ENCODE measurements at regions not wholly inside any gene's neighbourhood (a gene's known extent, or its start where the extent isn't known, plus 50 kb on each side); places are given as distances from the start of the nearest gene placed in this dataset.
A peak's percentile ranks its signal among the peaks of the same experiment; 100 is the strongest.

DNA sequence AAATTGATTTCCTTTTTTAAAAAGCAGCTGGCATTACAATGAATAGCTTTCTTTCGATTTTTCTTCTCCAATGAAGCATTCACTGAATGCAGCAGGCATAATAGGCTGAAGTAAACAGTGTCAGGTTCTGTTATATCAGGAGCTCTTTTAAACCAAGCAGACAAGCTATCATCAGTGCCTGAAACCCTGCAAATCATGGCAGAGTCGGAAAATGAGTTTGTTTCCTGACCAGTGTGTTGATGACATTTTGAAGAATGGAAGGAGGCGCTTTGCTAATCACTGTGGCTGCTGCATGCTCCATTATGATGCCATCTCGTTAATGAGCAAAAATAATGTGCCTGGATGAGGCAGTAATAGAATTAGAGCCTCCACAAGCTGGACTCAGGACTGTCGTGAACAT lies 284.5 kb downstream of the ZNF608 start:
- no peak overlapping the region for H3K4me2 ChIP-seq (ENCODE audit: low read length)

DNA sequence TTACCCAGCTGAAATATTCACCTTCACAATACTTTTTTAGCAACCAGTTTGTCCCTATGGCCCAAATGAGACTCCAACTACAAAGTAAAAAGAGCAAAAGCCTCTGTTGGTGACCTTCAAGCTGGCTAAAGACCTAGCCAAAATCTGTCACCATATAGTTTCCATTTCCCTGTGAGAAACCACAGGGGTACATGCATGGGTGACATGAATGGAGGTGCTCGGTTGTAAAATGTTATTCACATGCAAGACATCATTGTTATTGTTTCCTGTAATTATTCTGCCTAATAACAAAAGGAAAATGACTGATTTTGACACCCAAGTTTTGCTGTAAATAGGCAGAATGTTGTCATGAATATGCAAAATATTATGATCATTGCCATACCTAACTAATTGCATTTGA lies 285.3 kb downstream of the ZNF608 start:
- H3K9me3 ChIP-seq (replicated peaks; ENCODE audit: low read length): peaks cover 15% of the 10 kb centered on the region
- no peaks in the 10 kb centered on the region for H3K4me1 ChIP-seq (ENCODE audit: control insufficient read depth, insufficient read depth, low read length)
- no peak overlapping the region for H3K9ac ChIP-seq (ENCODE audit: low read depth, low read length)
- H3K4me3 ChIP-seq (ENCODE audit: low read length): no peak overlapping the region
- H3K4me2 ChIP-seq (ENCODE audit: low read length): no peak overlapping the region
- H3K27me3 ChIP-seq (ENCODE audit: control insufficient read depth, insufficient read depth, low read length): no peaks in the 10 kb centered on the region
- H3K36me3 ChIP-seq (ENCODE audit: insufficient read depth, low read length): no peaks in the 10 kb centered on the region

More for the DNA sequence above, 284.5 kb downstream of the ZNF608 start:
- H3K9me3 ChIP-seq (replicated peaks; ENCODE audit: low read length): peaks cover 15% of the 10 kb centered on the region
- H3K9ac ChIP-seq (ENCODE audit: low read depth, low read length): no peak overlapping the region
- H3K27me3 ChIP-seq (ENCODE audit: control insufficient read depth, insufficient read depth, low read length): no peaks in the 10 kb centered on the region
- H3K4me1 ChIP-seq (ENCODE audit: control insufficient read depth, insufficient read depth, low read length): no peaks in the 10 kb centered on the region
- H3K36me3 ChIP-seq (ENCODE audit: insufficient read depth, low read length): no peaks in the 10 kb centered on the region
- no peak overlapping the region for H3K4me3 ChIP-seq (ENCODE audit: low read length)

DNA sequence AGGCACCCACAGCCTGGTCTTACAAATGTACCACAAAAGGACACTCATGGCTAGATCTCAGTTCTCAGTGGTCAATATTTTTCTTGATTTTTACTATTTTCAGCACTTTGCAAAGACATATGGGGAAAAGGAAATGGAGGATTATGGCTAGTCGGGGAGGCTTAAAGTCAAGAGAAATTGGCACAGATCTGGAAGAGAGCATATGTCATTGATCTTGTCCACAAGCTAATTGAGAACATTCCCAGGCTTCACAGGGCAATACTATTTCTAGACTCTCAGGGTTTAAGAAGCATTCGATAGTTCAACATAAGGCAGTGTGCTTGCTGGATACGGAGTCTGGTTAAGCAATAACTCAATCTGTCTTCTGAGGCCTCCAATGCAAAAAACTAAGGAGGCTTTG lies 285.8 kb downstream of the ZNF608 start:
- H3K36me3 ChIP-seq (ENCODE audit: insufficient read depth, low read length): no peaks in the 10 kb centered on the region
- H3K4me3 ChIP-seq (ENCODE audit: low read length): no peak overlapping the region
- no peaks in the 10 kb centered on the region for H3K4me1 ChIP-seq (ENCODE audit: control insufficient read depth, insufficient read depth, low read length)
- H3K9ac ChIP-seq (ENCODE audit: low read depth, low read length): no peak overlapping the region
- H3K27me3 ChIP-seq (ENCODE audit: control insufficient read depth, insufficient read depth, low read length): no peaks in the 10 kb centered on the region
- peaks cover 15% of the 10 kb centered on the region for H3K9me3 ChIP-seq (replicated peaks; ENCODE audit: low read length)
- no peak overlapping the region for H3K4me2 ChIP-seq (ENCODE audit: low read length)

DNA sequence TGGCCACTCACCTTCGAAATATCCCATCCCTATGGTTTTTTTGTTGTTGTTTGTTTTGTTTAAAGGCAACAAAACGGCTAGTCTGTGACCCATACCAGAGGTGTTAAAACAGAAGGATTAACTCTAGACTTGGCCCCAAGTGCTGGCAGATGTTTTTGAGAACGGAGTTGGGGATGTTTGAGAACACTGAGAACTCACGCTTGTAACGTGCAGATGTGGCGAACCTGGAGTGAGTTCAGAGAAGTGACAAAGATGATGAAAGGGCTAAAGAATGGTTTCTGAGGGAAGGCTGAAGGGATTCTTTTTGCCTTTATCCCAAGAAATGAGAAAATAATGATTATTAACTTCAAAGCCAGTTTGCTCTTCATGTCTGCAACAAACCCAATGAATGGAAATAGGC lies 286.5 kb downstream of the ZNF608 start:
- no peaks in the 10 kb centered on the region for H3K36me3 ChIP-seq (ENCODE audit: insufficient read depth, low read length)
- H3K4me2 ChIP-seq (ENCODE audit: low read length): no peak overlapping the region
- H3K27me3 ChIP-seq (ENCODE audit: control insufficient read depth, insufficient read depth, low read length): no peaks in the 10 kb centered on the region
- peaks cover 15% of the 10 kb centered on the region for H3K9me3 ChIP-seq (replicated peaks; ENCODE audit: low read length)
- no peak overlapping the region for H3K9ac ChIP-seq (ENCODE audit: low read depth, low read length)
- H3K4me1 ChIP-seq (ENCODE audit: control insufficient read depth, insufficient read depth, low read length): no peaks in the 10 kb centered on the region
- no peak overlapping the region for H3K4me3 ChIP-seq (ENCODE audit: low read length)

DNA sequence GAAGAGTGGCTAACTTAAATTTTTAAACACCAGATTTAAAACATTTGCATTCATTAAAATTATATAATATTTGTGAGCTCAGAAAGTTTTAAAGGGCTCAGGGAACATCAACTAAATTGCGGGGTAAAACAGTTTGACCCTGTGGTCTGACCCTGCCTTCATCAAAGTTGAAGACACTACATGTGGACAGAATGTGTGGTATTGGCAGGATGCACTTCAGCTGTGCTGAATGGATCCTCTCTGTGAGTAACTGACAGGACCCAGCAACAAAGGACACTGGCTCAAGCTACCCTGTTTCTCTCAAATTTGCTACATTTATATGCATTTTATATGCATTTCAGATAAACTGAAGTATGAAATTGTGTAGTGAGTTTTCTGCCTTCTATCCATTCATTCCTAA lies 288.5 kb downstream of the ZNF608 start:
- no peaks in the 10 kb centered on the region for H3K27me3 ChIP-seq (ENCODE audit: control insufficient read depth, insufficient read depth, low read length)
- H3K4me1 ChIP-seq (ENCODE audit: control insufficient read depth, insufficient read depth, low read length): peaks cover 9% of the 10 kb centered on the region
- peaks cover 15% of the 10 kb centered on the region for H3K9me3 ChIP-seq (replicated peaks; ENCODE audit: low read length)
- H3K36me3 ChIP-seq (ENCODE audit: insufficient read depth, low read length): no peaks in the 10 kb centered on the region
- H3K4me3 ChIP-seq (ENCODE audit: low read length): no peak overlapping the region
- H3K4me2 ChIP-seq (ENCODE audit: low read length): no peak overlapping the region
- no peak overlapping the region for H3K9ac ChIP-seq (ENCODE audit: low read depth, low read length)

DNA sequence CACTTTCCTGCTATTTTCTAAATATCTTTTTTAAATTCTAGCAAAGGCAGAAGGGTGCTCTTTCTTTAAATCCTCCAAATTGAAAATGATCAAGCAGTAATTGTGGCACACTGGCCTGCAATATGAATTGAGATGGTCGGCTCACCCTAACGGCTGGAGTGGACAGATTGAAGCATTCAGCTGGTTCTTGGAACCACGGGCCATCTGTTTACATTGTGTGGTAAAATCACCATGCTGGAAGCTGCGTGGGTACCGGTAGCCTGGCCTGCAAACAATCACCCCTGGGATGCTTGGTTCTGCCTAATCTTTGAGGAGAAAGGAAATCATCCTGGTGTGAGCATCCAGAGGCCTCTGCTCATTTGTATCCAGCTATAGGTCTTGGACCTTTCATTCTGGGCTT lies 289.3 kb downstream of the ZNF608 start:
- Histone ChIP-seq H3K9me3 (replicated peaks; ENCODE audit: low read length) (peaks cover 15% of the 10 kb centered on the region), H3K27me3 (ENCODE audit: control insufficient read depth, insufficient read depth, low read length) (no peaks in the 10 kb centered on the region), H3K4me1 (ENCODE audit: control insufficient read depth, insufficient read depth, low read length) (peaks cover 15% of the 10 kb centered on the region), H3K4me3 (ENCODE audit: low read length) (no peak overlapping the region), H3K36me3 (ENCODE audit: insufficient read depth, low read length) (no peaks in the 10 kb centered on the region), H3K4me2 (ENCODE audit: low read length) (no peak overlapping the region), H3K9ac (ENCODE audit: low read depth, low read length) (no peak overlapping the region)

DNA sequence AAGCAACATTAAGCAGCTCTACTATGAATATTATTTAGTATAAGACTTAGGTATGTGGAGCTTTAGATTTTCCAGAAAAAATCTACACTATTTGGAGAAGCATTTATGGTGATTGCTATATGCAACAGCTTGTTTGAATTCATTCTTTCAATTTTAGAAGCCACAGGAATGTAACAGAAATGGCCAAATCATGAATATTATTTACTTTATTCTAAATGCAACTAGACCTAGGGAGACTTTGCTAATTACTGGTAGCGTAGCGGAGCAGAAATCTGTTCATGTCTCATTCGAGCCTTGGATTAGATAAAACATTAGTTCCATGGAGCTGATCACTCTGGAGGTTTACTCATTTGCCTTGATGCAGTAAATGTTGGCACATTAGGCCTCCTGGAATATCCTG lies 290.2 kb downstream of the ZNF608 start:
- peaks cover 15% of the 10 kb centered on the region for H3K4me1 ChIP-seq (ENCODE audit: control insufficient read depth, insufficient read depth, low read length)
- no peak overlapping the region for H3K9ac ChIP-seq (ENCODE audit: low read depth, low read length)
- H3K4me2 ChIP-seq (ENCODE audit: low read length): no peak overlapping the region
- H3K4me3 ChIP-seq (ENCODE audit: low read length): no peak overlapping the region
- H3K27me3 ChIP-seq (ENCODE audit: control insufficient read depth, insufficient read depth, low read length): no peaks in the 10 kb centered on the region
- H3K36me3 ChIP-seq (ENCODE audit: insufficient read depth, low read length): no peaks in the 10 kb centered on the region
- peaks cover 15% of the 10 kb centered on the region for H3K9me3 ChIP-seq (replicated peaks; ENCODE audit: low read length)

DNA sequence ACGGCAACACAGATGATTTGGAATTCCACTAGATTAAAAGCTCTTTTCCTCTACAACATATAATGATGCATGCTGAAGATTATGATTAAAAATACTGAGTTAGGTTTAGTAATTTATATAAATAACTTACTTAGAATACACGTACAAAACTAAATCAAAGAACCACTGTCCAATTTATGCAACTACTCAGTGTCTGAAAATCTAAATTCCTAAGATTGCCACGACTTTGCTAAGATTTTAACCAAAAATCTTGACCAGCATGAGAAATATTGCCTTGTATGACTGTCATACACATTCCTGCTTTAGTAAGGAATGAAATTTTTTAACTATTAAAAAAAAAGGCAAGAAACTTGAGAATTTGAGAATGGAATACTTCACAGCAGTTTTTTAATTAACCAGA lies 292.4 kb downstream of the ZNF608 start:
- no peaks in the 10 kb centered on the region for H3K36me3 ChIP-seq (ENCODE audit: insufficient read depth, low read length)
- H3K27me3 ChIP-seq (ENCODE audit: control insufficient read depth, insufficient read depth, low read length): no peaks in the 10 kb centered on the region
- H3K4me2 ChIP-seq (ENCODE audit: low read length): peak overlapping the region; percentile 7
- H3K4me1 ChIP-seq (ENCODE audit: control insufficient read depth, insufficient read depth, low read length): peaks cover 15% of the 10 kb centered on the region
- H3K4me3 ChIP-seq (ENCODE audit: low read length): no peak overlapping the region
- H3K9me3 ChIP-seq (replicated peaks; ENCODE audit: low read length): peaks cover 3% of the 10 kb centered on the region
- peak overlapping the region; percentile 6 for H3K9ac ChIP-seq (ENCODE audit: low read depth, low read length)

DNA sequence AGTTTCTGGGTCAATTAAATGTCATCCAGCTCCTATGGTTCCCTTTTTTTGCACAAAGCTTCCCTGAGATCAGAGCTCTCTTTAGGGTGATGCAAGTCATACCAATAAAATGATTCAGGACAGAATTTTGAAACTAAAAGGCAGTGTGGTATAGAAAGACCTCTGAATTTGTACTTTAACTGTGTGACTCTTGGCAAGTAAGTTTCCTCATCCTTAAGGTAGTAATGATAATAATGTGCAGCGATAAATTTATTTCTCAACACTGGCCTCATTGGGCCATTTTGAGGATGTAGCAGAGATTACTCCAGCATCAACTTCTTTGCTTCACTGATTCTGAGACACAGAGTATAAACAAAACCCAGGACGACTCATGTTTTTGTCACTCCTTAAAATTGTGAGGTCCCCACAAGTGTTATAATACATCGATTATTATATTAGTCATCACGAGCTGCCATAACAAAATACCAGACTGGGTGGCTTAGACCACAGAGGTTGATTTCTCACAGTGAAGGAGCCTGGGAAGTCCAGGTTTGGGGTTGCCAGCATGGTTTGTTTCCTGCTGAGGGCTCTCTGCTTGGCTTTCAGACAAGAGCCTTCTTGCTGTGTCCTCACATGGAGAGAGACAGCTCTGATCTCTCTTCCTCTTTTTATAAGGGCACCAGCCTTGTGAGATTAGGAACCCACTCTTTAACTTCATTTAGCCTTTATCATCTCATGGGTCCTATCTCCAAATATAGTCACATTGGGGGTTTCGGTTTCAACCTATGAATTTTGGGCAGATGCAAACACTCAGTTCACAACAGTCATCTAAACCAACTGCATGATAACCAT lies 293.0 kb downstream of the ZNF608 start:
- peak overlapping the region; percentile 6 for H3K9ac ChIP-seq (ENCODE audit: low read depth, low read length)
- no peaks in the 10 kb centered on the region for H3K27me3 ChIP-seq (ENCODE audit: control insufficient read depth, insufficient read depth, low read length)
- no peaks in the 10 kb centered on the region for H3K9me3 ChIP-seq (replicated peaks; ENCODE audit: low read length)
- peaks cover 15% of the 10 kb centered on the region for H3K4me1 ChIP-seq (ENCODE audit: control insufficient read depth, insufficient read depth, low read length)
- H3K4me3 ChIP-seq (ENCODE audit: low read length): no peak overlapping the region
- no peaks in the 10 kb centered on the region for H3K36me3 ChIP-seq (ENCODE audit: insufficient read depth, low read length)
- peak overlapping the region; percentile 23 for H3K4me2 ChIP-seq (ENCODE audit: low read length)

DNA sequence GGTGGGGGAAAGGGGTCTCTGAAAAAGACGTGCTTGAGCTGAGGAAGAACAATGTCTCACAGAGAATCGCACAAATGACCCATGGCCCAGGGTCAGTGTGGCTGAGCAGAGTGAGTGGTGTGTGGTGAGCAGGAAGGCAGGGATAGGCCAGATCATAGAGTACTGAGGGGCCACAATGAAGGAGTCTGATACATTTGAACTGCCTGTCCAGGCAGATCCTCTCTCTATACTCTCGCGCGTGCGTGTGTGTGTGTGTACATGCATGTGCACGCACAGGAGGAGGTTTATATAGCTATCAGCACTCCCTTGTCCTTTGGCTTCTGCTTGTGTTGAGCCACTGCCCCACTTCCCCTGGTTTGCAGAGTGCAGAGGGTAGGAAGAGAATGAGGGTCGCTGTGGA lies 294.0 kb downstream of the ZNF608 start:
- H3K4me3 ChIP-seq (ENCODE audit: low read length): no peak overlapping the region
- H3K9me3 ChIP-seq (replicated peaks; ENCODE audit: low read length): no peaks in the 10 kb centered on the region
- H3K27me3 ChIP-seq (ENCODE audit: control insufficient read depth, insufficient read depth, low read length): peaks cover 5% of the 10 kb centered on the region
- peaks cover 15% of the 10 kb centered on the region for H3K4me1 ChIP-seq (ENCODE audit: control insufficient read depth, insufficient read depth, low read length)
- no peak overlapping the region for H3K9ac ChIP-seq (ENCODE audit: low read depth, low read length)
- H3K36me3 ChIP-seq (ENCODE audit: insufficient read depth, low read length): no peaks in the 10 kb centered on the region
- no peak overlapping the region for H3K4me2 ChIP-seq (ENCODE audit: low read length)

DNA sequence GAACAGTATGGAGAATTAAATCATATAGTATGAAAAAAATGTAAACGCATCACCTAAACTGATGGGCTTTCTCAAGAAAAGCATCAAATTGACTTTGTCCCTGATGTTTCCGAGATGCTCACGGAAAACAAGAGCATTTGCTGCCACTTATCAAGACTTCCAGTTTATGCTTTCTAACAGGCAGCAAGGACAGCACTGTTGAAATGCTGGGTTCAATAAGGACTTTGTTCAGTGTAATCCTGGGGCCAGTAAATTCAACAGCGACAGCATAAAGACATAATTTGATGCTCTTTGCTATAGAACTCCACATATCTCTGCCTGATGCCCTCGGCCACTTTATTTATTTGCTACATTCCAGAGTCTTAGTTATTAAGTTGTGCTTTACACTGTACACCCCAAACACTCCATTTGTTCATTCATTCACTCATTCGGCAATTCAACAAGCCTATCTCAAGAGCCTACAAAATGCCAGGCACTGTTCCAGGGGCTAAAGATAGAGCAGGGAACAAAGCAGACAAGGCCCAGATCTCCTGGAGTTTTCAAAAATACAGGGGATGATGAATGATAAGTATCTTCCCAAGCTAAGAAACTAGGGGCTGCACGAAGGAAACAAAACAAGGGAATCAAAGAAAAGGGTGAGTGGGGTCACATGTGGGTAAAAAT lies 294.6 kb downstream of the ZNF608 start:
- Histone ChIP-seq H3K4me1 (ENCODE audit: control insufficient read depth, insufficient read depth, low read length) (peaks cover 15% of the 10 kb centered on the region), H3K4me2 (ENCODE audit: low read length) (no peak overlapping the region), H3K9ac (ENCODE audit: low read depth, low read length) (no peak overlapping the region), H3K36me3 (ENCODE audit: insufficient read depth, low read length) (no peaks in the 10 kb centered on the region), H3K9me3 (replicated peaks; ENCODE audit: low read length) (no peaks in the 10 kb centered on the region), H3K27me3 (ENCODE audit: control insufficient read depth, insufficient read depth, low read length) (peaks cover 8% of the 10 kb centered on the region), H3K4me3 (ENCODE audit: low read length) (no peak overlapping the region)

DNA sequence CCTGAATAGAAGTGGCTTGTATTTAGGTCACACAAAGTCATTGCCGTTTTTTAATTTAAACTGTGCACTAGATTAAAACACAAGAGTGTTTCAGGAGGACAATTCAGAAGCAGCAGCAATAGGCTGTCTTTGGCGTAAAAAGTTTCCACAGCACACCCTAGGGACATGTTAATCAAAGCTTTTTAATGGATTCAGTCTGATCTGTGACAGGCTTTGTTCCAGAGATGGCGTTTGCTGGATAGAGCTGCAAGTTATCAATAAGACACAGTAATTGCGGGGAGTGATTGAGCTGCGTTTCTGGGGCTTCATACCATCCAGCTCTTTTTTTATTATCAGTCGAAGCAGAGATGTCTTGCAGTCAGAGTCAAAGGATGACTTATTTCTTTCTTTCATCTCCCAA lies 300.3 kb downstream of the ZNF608 start:
- no peaks in the 10 kb centered on the region for H3K9me3 ChIP-seq (replicated peaks; ENCODE audit: low read length)
- H3K4me3 ChIP-seq (ENCODE audit: low read length): no peak overlapping the region
- H3K36me3 ChIP-seq (ENCODE audit: insufficient read depth, low read length): no peaks in the 10 kb centered on the region
- H3K9ac ChIP-seq (ENCODE audit: low read depth, low read length): no peak overlapping the region
- no peaks in the 10 kb centered on the region for H3K4me1 ChIP-seq (ENCODE audit: control insufficient read depth, insufficient read depth, low read length)
- peaks cover 18% of the 10 kb centered on the region for H3K27me3 ChIP-seq (ENCODE audit: control insufficient read depth, insufficient read depth, low read length)
- H3K4me2 ChIP-seq (ENCODE audit: low read length): no peak overlapping the region

Measured in skeletal muscle satellite cell (primary cell).